Vagina (tissue), 2 donors: ENCODE measurements at regions not wholly inside any gene's neighbourhood (a gene's known extent, or its start where the extent isn't known, plus 50 kb on each side); places are given as distances from the start of the nearest gene placed in this dataset.

Experiments used
- POLR2A ChIP-seq, 2 donors: fragments of 450-650 bp; IDR thresholded peaks; one replicate each; pipeline ENCODE4 v1.6.1; 2017; ENCODE audit warnings: antibody characterized with exemption in 2 of 2, mild to moderate bottlenecking in 2 of 2, moderate library complexity in 2 of 2
- POLR2AphosphoS5 ChIP-seq, 2 donors: sonication (generic); formaldehyde crosslinking; IDR thresholded peaks; one replicate each; pipeline ENCODE4 v1.9.0; 2017; ENCODE audit warnings: antibody characterized with exemption in 2 of 2, mild to moderate bottlenecking in 2 of 2, low read depth in 1 of 2; ENCODE audit not compliant: insufficient read depth in 1 of 2

DNA sequence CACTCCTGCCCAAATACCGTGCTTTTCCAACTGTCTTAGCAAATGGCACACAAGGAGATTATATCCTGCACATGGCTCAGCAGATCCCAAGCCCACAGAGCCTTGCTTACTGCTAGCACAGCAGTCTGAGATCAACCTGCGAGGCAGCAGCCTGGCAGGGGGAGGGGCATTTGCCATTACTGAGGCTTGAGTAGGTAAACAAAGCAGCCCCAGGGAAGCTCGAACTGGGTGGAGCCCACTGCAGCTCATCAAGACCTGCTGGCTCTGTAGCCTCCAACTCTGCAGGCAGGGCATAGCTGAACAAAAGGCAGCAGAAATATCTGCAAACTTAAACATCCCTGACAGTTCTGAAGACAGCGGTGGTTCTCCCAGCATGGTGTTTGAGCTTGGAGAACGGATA, 70.1 kb upstream of the PTBP2 start:
- no peak for TF ChIP-seq POLR2AphosphoS5 (IDR thresholded peaks at IDR 0.05; ENCODE audit: insufficient read depth in 1 of 2, low read depth in 1 of 2)
- TF ChIP-seq POLR2A (IDR thresholded peaks at IDR 0.05), result no peak
